Loucy (cell line): ENCODE measurements at regions not wholly inside any gene's neighbourhood (a gene's known extent, or its start where the extent isn't known, plus 50 kb on each side); places are given as distances from the start of the nearest gene placed in this dataset.

ENCODE experiments used
- H2AFZ ChIP-seq: fragments of 200-600 bp; sonication (generic); 2 replicates; pipeline ENCODE4 v1.6.0; 2016; ENCODE audit warnings: antibody characterized with exemption, mild to moderate bottlenecking, low read length, moderate library complexity
- H3F3A ChIP-seq: fragments of 200-600 bp; 2 replicates; pipeline ENCODE4 v1.6.0; 2016; ENCODE audit warnings: antibody characterized with exemption, low read depth, mild to moderate bottlenecking
- H3K27me3 ChIP-seq: fragments of 200-600 bp; sonication (generic); 2 replicates; pipeline ENCODE4 v1.6.1; 2014; ENCODE audit warnings: low read length, mild to moderate bottlenecking; ENCODE audit not compliant: insufficient read depth, poor library complexity, severe bottlenecking
- H3K36me3 ChIP-seq: fragments of 200-600 bp; sonication (generic); 2 replicates; pipeline ENCODE4 v1.6.1; 2016; ENCODE audit warnings: low read length; ENCODE audit not compliant: insufficient read depth
- H3K4me1 ChIP-seq: fragments of 200-600 bp; sonication (generic); 2 replicates; pipeline ENCODE4 v1.5.1; 2014; ENCODE audit warnings: low read length, mild to moderate bottlenecking; ENCODE audit not compliant: insufficient read depth, poor library complexity, severe bottlenecking
- H3K4me2 ChIP-seq: fragments of 200-600 bp; sonication (generic); 2 replicates; pipeline ENCODE4 v1.6.0; 2014; ENCODE audit warnings: antibody characterized with exemption, low read length, low read depth, mild to moderate bottlenecking; ENCODE audit not compliant: poor library complexity, severe bottlenecking
- H3K4me3 ChIP-seq: fragments of 200-600 bp; sonication (generic); 2 replicates; pipeline ENCODE4 v1.5.1; 2014; ENCODE audit warnings: low read length, mild to moderate bottlenecking, mixed read lengths; ENCODE audit not compliant: poor library complexity, severe bottlenecking
- H3K79me2 ChIP-seq: fragments of 200-600 bp; sonication (generic); 2 replicates; pipeline ENCODE4 v1.6.1; 2014; ENCODE audit warnings: low read length; ENCODE audit not compliant: insufficient read depth
- H3K9ac ChIP-seq: fragments of 200-600 bp; sonication (generic); 2 replicates; pipeline ENCODE4 v1.6.0; 2014; ENCODE audit warnings: mild to moderate bottlenecking, low read depth, low read length, moderate library complexity; ENCODE audit not compliant: poor library complexity, severe bottlenecking
- H3K9me2 ChIP-seq: fragments of 200-600 bp; sonication (generic); replicated peaks from 2 replicates; pipeline ENCODE4 v1.6.1; 2016; ENCODE audit warnings: low read depth, low read length, mixed read lengths
- H3K9me3 ChIP-seq: fragments of 200-600 bp; sonication (generic); 2 replicates; pipeline ENCODE4 v1.6.1; 2014; ENCODE audit warnings: mild to moderate bottlenecking, antibody characterized with exemption, low read length, low read depth; ENCODE audit not compliant: insufficient read depth
- H4K20me1 ChIP-seq: fragments of 200-600 bp; sonication (generic); 2 replicates; pipeline ENCODE4 v1.6.0; 2014; ENCODE audit warnings: antibody characterized with exemption, low read length, mild to moderate bottlenecking; ENCODE audit not compliant: insufficient read depth, poor library complexity, severe bottlenecking
- EZH2phosphoT487 ChIP-seq: fragments of 200-600 bp; IDR thresholded peaks from 2 replicates; pipeline ENCODE4 v1.6.1; 2018; ENCODE audit warnings: antibody characterized with exemption, mild to moderate bottlenecking, moderate library complexity, borderline replicate concordance
- TF ChIP-seq, protein P1 (sequence below): fragments of 200-600 bp; sonication (generic); conservative IDR thresholded peaks from 2 replicates; pipeline ENCODE4 v1.5.1; 2014; ENCODE audit warnings: mild to moderate bottlenecking, antibody characterized with exemption, low read length

DNA sequence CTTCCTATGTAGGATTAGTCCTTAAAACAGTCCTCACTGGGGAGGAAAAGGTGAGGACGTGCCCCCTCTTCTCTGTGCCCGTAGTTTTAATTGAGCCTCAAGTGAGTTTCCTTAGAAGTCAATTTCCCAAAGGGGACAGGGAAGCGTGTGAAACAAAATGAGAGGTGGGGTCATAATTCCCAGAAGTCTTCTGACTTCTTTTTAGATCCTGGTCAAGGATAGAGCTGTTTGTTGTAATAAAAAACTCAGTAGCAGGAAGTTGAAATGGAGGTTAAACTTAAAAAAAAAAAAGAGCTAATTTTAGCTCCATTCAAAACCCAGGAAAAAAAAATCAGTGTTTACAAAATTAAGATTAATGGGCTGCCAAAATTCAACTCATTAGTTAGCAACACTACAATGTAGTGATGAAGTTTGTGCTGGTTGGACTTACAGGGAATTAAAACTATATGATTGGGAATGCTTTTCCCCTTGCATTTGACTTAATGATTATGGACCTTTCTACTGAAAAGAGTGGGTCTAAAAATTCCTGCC, 158.3 kb upstream of the MEF2C start:
- no peaks in the 10 kb centered on the region for H3K27me3 ChIP-seq
- TF ChIP-seq, protein P1, sequence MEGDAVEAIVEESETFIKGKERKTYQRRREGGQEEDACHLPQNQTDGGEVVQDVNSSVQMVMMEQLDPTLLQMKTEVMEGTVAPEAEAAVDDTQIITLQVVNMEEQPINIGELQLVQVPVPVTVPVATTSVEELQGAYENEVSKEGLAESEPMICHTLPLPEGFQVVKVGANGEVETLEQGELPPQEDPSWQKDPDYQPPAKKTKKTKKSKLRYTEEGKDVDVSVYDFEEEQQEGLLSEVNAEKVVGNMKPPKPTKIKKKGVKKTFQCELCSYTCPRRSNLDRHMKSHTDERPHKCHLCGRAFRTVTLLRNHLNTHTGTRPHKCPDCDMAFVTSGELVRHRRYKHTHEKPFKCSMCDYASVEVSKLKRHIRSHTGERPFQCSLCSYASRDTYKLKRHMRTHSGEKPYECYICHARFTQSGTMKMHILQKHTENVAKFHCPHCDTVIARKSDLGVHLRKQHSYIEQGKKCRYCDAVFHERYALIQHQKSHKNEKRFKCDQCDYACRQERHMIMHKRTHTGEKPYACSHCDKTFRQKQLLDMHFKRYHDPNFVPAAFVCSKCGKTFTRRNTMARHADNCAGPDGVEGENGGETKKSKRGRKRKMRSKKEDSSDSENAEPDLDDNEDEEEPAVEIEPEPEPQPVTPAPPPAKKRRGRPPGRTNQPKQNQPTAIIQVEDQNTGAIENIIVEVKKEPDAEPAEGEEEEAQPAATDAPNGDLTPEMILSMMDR = no peak
- TF ChIP-seq EZH2phosphoT487 = no peak
- peaks cover 36% of the 10 kb centered on the region for H3K4me1 ChIP-seq
- H4K20me1 ChIP-seq = no peaks in the 10 kb centered on the region
- no peak overlapping the region for H3K4me3 ChIP-seq
- no peak overlapping the region for H2AFZ ChIP-seq
- H3F3A ChIP-seq = no peaks in the 10 kb centered on the region; the same call in 1 of the 2 replicates
- H3K9me3 ChIP-seq = no peaks in the 10 kb centered on the region
- H3K9ac ChIP-seq = no peak overlapping the region
- H3K79me2 ChIP-seq = no peaks in the 10 kb centered on the region
- H3K4me2 ChIP-seq = no peak overlapping the region
- no peaks in the 10 kb centered on the region for H3K36me3 ChIP-seq
- no peaks in the 10 kb centered on the region for H3K9me2 ChIP-seq

DNA sequence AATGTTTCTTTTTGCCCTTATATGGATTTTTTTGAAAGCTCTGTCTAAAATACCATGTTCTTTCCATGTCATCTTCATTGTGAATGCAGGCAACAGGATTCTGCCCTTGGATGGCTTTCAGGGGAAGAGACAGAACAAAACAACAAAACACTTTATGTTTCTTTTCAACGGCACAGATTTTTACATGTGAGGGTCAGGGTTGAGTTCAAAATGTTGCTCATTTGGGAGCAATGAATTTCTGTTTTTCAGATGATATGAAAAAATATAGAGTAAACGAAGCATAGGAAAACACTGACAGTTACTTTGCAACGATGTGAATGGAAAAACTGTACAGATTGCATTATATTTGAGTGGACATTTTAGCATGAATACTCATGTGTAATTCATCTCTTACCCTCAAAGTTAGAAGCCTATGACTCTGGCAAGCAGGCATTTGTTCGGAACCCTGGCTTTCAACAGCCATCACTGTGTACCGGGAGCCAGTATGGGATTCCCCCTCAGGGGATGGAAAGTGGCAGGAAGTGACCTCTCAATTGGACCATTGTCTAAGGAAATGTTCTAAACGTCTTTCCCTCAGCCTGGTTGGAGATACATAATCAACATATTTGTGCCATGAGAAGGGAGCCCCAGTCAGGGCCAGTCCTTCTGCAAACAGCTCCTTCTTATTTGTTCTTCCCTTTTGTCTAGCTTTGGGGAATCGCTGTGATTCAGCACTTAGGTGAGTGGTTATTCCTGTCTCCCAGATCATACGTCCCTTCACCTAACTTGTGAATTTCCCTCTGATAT, 153.9 kb upstream of the MEF2C start:
- no peak for TF ChIP-seq EZH2phosphoT487
- TF ChIP-seq, protein P1 = no peak
- H3K9me2 ChIP-seq = no peaks in the 10 kb centered on the region
- H3K4me1 ChIP-seq = peaks cover 9% of the 10 kb centered on the region
- H3K9ac ChIP-seq = no peak overlapping the region
- no peaks in the 10 kb centered on the region for H3K9me3 ChIP-seq
- H3K27me3 ChIP-seq = no peaks in the 10 kb centered on the region
- H3K79me2 ChIP-seq = no peaks in the 10 kb centered on the region
- H3K36me3 ChIP-seq = no peaks in the 10 kb centered on the region
- H2AFZ ChIP-seq = no peak overlapping the region
- no peak overlapping the region for H3K4me3 ChIP-seq
- no peak overlapping the region for H3K4me2 ChIP-seq
- H3F3A ChIP-seq = no peaks in the 10 kb centered on the region
- no peaks in the 10 kb centered on the region for H4K20me1 ChIP-seq

DNA sequence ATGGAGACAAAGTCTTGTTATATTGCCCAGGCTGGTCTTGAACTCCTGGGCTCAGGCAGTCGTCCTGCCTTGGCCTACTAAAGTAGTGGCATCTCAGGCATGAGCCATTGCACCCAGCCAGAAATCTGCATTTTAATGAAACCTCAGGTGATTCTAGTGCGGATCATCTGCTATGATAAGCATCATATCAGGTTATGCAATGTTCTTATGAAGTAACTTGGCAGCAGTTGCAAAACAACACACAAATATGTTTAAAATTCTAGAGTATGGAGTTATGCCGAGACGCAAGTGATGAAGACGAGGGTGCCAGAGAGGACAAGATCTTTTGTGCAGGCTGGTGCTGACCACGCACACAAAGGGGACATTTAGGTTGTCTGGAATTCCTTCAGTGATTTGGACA, 153.2 kb upstream of the MEF2C start:
- TF ChIP-seq, protein P1 = no peak
- no peak for TF ChIP-seq EZH2phosphoT487
- Histone ChIP-seq H3K4me1 (peaks cover 2% of the 10 kb centered on the region), H3K27me3 (no peaks in the 10 kb centered on the region), H3K9me2 (no peaks in the 10 kb centered on the region), H3K9me3 (no peaks in the 10 kb centered on the region), H3K36me3 (no peaks in the 10 kb centered on the region), H4K20me1 (no peaks in the 10 kb centered on the region), H3K4me3 (no peak overlapping the region), H3F3A (no peaks in the 10 kb centered on the region), H2AFZ (no peak overlapping the region), H3K9ac (no peak overlapping the region), H3K4me2 (no peak overlapping the region), H3K79me2 (no peaks in the 10 kb centered on the region)
